Natural killer cell treated with Interleukin-12 subunit alpha and Interleukin-12 subunit beta and Interleukin-15 and Interleukin-18, amount 100 ng/mL, for 72 hours (primary cell): ENCODE measurements at regions not wholly inside any gene's neighbourhood (a gene's known extent, or its start where the extent isn't known, plus 50 kb on each side); places are given as distances from the start of the nearest gene placed in this dataset.
"Not testable (repeated sequence)": the region's sequence is repeated elsewhere in the genome, so short reads cannot be mapped to it uniquely, and the experiment has no call there.

Experiments
- ATAC-seq, 2 donors: fragments of 150-1000 bp; cut with Tn5 transposase in 1 of 2; sonication (Bioruptor Pico), chemical (Tn5 transposase) in 1 of 2; 2 replicates each; pipeline ENCODE4 v1.10.0; 2021
- DNase-seq: peaks from one replicate; pipeline ENCODE4 v3.0.0; 2022; ENCODE audit warnings: low spot score
- H3K27ac Mint-ChIP-seq, 2 donors: 1 replicate in 1 of 2; 2 replicates in 1 of 2; pipeline ENCODE4 v1.8.0; 2022; ENCODE audit warnings: mixed read lengths in 2 of 2, mild to moderate bottlenecking in 1 of 2, moderate library complexity in 1 of 2
- H3K27me3 Mint-ChIP-seq, 2 donors: 1 replicate in 1 of 2; 2 replicates in 1 of 2; pipeline ENCODE4 v1.8.0; 2022; ENCODE audit warnings: mixed read lengths in 2 of 2
- H3K36me3 Mint-ChIP-seq: one replicate; pipeline ENCODE4 v1.8.0; 2022; ENCODE audit warnings: mixed read lengths
- H3K4me1 Mint-ChIP-seq, 2 donors: 1 replicate in 1 of 2; 2 replicates in 1 of 2; pipeline ENCODE4 v1.8.0; 2022; ENCODE audit warnings: low read depth in 2 of 2, mixed read lengths in 2 of 2, mild to moderate bottlenecking in 1 of 2
- H3K4me3 Mint-ChIP-seq: one replicate; pipeline ENCODE4 v1.8.0; 2022; ENCODE audit warnings: mixed read lengths
- H3K9me3 Mint-ChIP-seq: 2 replicates; pipeline ENCODE4 v1.8.0; 2022; ENCODE audit warnings: mixed read lengths

GRCh38 chr2:87518066-87518465, 229.8 kb upstream of the PLGLB2 start:
- peak overlapping the region; percentile 27 for H3K4me3 Mint-ChIP-seq
- not testable (repeated sequence) for H3K9me3 Mint-ChIP-seq, H3K36me3 Mint-ChIP-seq, H3K27me3 Mint-ChIP-seq, DNase-seq
- H3K4me1 Mint-ChIP-seq = peaks cover 8 to 18% of the 10 kb centered on the region in 2 donors
- ATAC-seq = peak in 1 of 2 donors; percentile 37
- H3K27ac Mint-ChIP-seq = peak overlapping the region; percentile 43 to 77

DNA sequence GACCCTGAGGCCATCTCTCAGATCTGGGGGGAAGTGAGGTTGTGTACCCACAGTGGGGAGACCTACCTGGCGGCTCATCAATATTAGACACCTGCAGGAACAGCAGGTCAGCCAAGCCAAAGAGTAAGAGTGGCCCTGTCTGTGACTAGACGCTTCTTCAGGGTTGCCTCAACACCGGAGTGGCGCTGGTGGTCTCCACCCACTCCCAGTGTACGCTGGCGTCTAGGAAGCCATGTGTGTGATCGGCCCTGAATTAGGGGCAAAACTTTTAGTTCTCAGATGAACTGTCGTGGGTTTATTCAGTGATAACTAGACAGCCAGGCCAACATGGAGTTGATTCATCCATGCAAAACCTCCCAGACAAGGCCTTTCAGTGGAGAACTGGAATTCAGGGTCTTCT, 229.3 kb upstream of the PLGLB2 start:
- not testable (repeated sequence) for H3K27me3 Mint-ChIP-seq, DNase-seq, H3K9me3 Mint-ChIP-seq, H3K36me3 Mint-ChIP-seq, ATAC-seq
- peak overlapping the region; percentile 43 to 77 for H3K27ac Mint-ChIP-seq
- H3K4me1 Mint-ChIP-seq = peaks cover 8 to 18% of the 10 kb centered on the region in 2 donors
- peak overlapping the region; percentile 27 for H3K4me3 Mint-ChIP-seq

DNA sequence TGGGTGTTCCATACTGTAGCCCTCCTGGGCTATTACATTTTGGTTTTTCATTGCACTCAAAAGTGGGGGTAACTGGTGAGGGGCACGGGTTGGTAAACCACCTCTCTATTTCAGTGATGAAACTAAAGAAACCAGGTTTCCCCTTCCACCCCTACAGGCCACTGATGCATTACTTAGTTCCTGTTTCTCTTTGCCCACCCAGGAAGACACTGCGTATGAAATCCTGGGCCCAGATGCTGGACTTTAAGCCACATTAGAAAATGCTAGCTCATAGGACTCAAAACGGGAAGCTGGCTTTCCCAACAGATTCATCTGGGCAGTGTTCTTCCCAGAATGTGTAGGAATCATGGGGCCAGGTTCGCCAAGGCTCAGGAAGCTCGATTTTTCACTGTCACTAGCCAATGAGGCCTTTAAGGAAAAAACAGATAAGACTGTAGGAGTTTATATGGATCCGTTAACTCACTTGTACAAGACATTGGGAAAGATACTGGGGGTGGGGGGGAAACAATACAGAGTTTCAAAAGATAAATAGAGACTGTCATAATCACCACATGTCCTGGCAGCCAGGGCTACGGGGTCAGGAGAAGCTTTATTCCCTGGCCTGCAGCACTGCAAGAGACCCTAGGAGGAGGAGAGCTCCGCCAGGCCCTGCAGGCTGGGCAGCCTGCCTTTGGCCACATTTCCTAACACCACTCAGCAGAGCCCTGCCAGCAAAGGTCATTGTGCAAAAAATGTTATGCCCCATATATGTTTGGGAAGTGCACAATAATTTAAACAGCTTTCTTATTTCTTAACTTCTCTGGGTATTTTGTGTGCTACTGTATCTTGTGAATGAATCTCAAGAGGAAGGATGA, 228.5 kb upstream of the PLGLB2 start:
- not testable (repeated sequence) for H3K27ac Mint-ChIP-seq, H3K27me3 Mint-ChIP-seq, H3K4me3 Mint-ChIP-seq, ATAC-seq, H3K9me3 Mint-ChIP-seq, H3K36me3 Mint-ChIP-seq, DNase-seq
- peaks cover 8 to 18% of the 10 kb centered on the region in 2 donors for H3K4me1 Mint-ChIP-seq

GRCh38 chr2:87521057-87521456, 226.8 kb upstream of the PLGLB2 start:
- peak; percentile 53 to 64 for ATAC-seq
- H3K4me3 Mint-ChIP-seq, H3K9me3 Mint-ChIP-seq, DNase-seq, H3K36me3 Mint-ChIP-seq, H3K27me3 Mint-ChIP-seq, H3K27ac Mint-ChIP-seq: not testable (repeated sequence)
- peaks cover 4 to 11% of the 10 kb centered on the region in 2 donors for H3K4me1 Mint-ChIP-seq

DNA sequence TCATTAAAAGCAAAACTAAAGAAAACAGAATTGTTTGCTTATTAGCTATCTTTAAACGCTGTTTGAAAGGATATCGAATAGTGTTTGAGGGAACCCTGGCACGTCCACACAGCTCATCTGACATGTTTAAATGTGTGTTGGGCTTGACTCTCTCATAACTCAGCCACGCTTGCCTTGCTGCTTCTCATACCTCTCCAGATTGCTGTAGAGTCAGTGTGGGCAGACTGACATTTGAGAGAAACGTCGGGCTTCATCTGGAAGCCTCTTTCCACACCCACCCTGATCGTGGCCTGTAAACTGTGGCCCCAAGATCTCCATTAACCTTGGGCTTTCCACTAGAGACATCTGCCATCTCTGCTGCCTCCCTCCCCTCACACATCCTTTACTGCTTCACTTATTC, 226.4 kb upstream of the PLGLB2 start:
- H3K9me3 Mint-ChIP-seq, H3K36me3 Mint-ChIP-seq, H3K27me3 Mint-ChIP-seq, DNase-seq, ATAC-seq, H3K27ac Mint-ChIP-seq, H3K4me3 Mint-ChIP-seq: not testable (repeated sequence)
- H3K4me1 Mint-ChIP-seq = peaks cover 4 to 10% of the 10 kb centered on the region in 2 donors

DNA sequence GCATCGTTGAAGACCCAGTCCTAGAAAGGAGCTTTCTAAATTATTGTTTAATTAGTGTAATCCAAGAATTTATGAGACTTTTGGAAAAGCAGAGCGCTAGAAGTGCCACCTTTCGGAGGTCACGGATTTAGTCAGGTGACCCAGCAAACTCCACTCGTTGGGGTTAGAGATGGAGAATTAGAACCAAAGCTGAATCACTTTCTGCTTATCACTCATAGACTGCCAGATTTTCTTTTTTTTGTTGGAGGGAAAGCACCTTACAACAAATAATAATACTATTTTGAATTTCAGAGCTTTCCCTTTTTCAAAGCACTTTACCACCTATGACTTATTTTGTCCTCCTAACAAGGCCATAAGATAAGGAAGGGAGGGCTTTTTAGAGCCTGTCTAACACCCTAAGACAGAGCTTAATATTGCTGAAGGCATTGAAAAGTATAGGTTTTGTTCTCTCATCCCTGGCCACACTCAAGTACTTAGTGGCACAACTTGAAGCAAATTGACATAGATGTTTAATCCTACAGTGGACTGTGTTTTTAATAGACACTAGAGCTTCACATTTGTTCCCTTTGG, 223.2 kb upstream of the PLGLB2 start:
- not testable (repeated sequence) for H3K27ac Mint-ChIP-seq, DNase-seq, H3K4me3 Mint-ChIP-seq, H3K36me3 Mint-ChIP-seq, H3K9me3 Mint-ChIP-seq, H3K4me1 Mint-ChIP-seq, H3K27me3 Mint-ChIP-seq
- peak in 1 of 2 donors; percentile 47 for ATAC-seq

DNA sequence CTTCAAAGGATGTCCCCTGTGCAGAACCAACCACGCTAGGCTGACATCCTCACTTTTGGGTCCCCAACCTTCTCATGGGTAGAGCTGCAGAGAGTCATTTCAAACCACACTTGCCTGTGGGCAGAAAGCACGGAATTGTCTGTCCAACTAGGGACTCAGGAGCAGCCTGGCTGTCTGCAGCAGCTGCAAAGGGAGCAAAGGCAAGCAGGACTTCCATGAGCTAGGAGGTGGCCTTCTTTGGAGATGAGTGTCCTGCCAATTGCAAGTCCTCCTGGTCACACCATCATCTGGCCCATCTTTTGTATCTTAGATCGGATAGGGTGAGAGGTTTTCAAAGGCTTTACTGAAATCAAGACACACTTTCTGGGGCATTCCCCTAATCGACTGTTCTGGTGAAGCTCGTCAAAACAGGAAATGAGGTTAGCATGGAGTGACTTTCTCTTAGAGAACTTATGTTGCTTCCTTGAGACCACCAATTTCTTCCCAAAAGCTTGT, 222.3 kb upstream of the PLGLB2 start:
- not testable (repeated sequence) for H3K9me3 Mint-ChIP-seq, H3K27me3 Mint-ChIP-seq, H3K4me1 Mint-ChIP-seq, DNase-seq, H3K36me3 Mint-ChIP-seq, H3K4me3 Mint-ChIP-seq, H3K27ac Mint-ChIP-seq
- ATAC-seq = peak; percentile 79 to 85

GRCh38 chr2:87526258-87526657, 221.6 kb upstream of the PLGLB2 start:
- not testable (repeated sequence) for ATAC-seq, H3K4me3 Mint-ChIP-seq, H3K27ac Mint-ChIP-seq, H3K36me3 Mint-ChIP-seq, H3K9me3 Mint-ChIP-seq, DNase-seq, H3K27me3 Mint-ChIP-seq, H3K4me1 Mint-ChIP-seq

DNA sequence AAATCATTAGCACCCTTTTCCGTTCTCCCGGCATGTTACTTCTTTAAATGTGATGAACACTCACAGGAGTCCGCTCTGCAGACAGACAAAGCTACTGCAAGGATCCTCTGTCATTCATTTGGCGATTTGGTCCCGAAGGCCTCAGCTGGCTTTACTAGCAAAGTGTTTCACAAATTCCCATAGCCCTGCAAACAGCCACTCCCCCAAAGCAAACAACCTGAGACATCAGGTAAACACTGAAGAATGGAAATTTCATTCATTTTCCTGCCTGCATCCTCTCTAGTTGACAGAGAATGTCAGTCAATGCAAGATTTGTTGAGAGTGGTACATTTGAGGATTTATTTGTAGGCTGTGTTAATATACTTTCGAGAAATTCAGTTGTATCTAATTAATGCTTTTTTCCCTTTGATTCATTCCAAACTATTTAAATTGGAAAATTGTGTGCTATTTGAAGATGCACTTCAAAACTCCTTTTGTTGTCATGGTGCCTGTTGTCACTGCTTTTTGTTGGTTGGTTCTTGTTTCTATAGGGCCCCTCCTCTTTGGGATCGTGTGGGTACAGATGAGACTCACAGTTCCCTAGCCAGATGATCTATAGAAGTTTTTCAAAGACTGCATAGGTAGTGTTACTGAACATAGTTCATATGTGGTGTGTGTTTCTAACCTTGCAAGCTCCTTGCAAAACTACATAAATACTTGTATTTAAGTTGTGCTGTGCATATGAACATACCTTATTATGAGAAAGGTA, 215.7 kb upstream of the PLGLB2 start:
- DNase-seq, H3K4me3 Mint-ChIP-seq, H3K4me1 Mint-ChIP-seq, H3K27ac Mint-ChIP-seq, H3K27me3 Mint-ChIP-seq, H3K9me3 Mint-ChIP-seq, ATAC-seq, H3K36me3 Mint-ChIP-seq: not testable (repeated sequence)

- H3K27ac Mint-ChIP-seq, H3K27me3 Mint-ChIP-seq, H3K36me3 Mint-ChIP-seq, H3K9me3 Mint-ChIP-seq, H3K4me3 Mint-ChIP-seq, DNase-seq, H3K4me1 Mint-ChIP-seq, ATAC-seq: not testable (repeated sequence)
Measured at GRCh38 chr2:87533390-87534272, 214.3 kb upstream of the PLGLB2 start.

DNA sequence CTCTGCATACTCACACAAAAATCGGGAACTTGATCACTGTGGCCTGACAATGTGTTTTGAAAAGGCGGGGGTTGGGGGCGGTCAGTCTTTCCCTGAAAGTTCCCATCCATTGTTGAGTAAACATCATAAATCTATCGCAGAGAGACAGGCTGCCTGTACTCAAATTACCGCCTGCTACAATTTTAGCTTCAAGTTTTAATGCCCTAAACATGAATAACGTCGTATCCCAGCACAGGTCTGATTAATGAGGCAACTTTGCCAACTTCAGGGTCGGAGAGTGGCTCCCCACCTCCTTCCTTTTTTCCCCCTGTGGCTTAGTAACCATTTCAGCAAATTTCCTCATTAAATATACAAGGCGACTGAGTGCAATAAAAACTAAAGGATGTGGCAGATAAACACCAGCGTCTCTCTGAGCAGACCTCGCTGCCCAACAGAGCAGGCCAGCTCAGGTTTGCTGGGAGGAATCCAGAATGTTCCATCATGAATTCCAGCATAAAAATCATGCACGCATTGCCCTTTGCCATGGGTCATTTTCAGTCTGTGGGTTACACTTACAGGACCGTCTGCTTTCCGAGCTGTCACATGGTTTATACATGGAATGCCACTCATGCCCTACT, 213.5 kb upstream of the PLGLB2 start:
- H3K27me3 Mint-ChIP-seq, DNase-seq, H3K4me3 Mint-ChIP-seq, H3K9me3 Mint-ChIP-seq, H3K27ac Mint-ChIP-seq, H3K4me1 Mint-ChIP-seq, ATAC-seq, H3K36me3 Mint-ChIP-seq: not testable (repeated sequence)

GRCh38 chr2:87536427-87536826, 211.5 kb upstream of the PLGLB2 start:
- not testable (repeated sequence) for H3K9me3 Mint-ChIP-seq, H3K27me3 Mint-ChIP-seq, ATAC-seq, H3K4me1 Mint-ChIP-seq, H3K4me3 Mint-ChIP-seq, H3K36me3 Mint-ChIP-seq, H3K27ac Mint-ChIP-seq, DNase-seq

DNA sequence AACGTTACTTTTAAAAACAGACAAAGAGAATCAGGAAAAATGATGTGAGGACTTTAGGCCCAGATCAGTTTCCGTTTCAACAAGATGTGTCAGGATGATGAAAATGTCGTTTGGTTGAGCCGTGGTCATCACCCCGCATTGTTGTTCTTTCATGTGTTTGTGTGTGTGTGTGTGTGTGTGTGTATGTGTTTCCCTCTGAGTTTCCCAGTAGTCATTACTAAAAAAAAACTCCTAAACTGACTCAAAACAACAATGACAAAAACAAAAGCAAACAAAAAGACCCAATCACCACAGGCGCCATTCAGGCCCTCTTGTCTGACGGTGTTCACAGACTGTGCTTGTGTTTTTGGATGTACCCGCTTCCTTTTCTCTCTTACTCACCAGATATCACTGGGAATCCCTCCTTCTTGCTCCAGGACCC, 210.6 kb upstream of the PLGLB2 start:
- DNase-seq, H3K27me3 Mint-ChIP-seq, H3K9me3 Mint-ChIP-seq, H3K36me3 Mint-ChIP-seq, H3K4me1 Mint-ChIP-seq: not testable (repeated sequence)
- ATAC-seq = peak; percentile 67 to 81
- Mint-ChIP-seq H3K27ac (peak overlapping the region; percentile 14 to 72), H3K4me3 (peak overlapping the region; percentile 10)
